Liver (tissue), 3 donors: ENCODE measurements at regions not wholly inside any gene's neighbourhood (a gene's known extent, or its start where the extent isn't known, plus 50 kb on each side); places are given as distances from the start of the nearest gene placed in this dataset.

ENCODE experiments used
- CTCF ChIP-seq: fragments of 150-350 bp; IDR thresholded peaks from 2 replicates; pipeline ENCODE4 v1.5.1; 2017; ENCODE audit warnings: improper control_type of control experiment, low read depth, low read length; ENCODE audit not compliant: missing input control
- EGR1 ChIP-seq, 2 donors: IDR thresholded peaks; 2 replicates each; pipeline ENCODE4 v1.6.1; 2016 to 2018; ENCODE audit warnings: antibody characterized with exemption in 2 of 2, low read depth in 2 of 2
- FOXA1 ChIP-seq: IDR thresholded peaks from 2 replicates; pipeline ENCODE4 v1.6.1; 2016; ENCODE audit warnings: antibody characterized with exemption
- GABPA ChIP-seq, 2 donors: IDR thresholded peaks in 1 of 2; conservative IDR thresholded peaks in 1 of 2; 2 replicates each; pipeline ENCODE4 v1.6.1; 2016; ENCODE audit warnings: antibody characterized with exemption in 2 of 2, mild to moderate bottlenecking in 1 of 2, moderate library complexity in 1 of 2
- HNF4A ChIP-seq, 2 donors: conservative IDR thresholded peaks; 2 replicates each; pipeline ENCODE4 v1.6.1; 2016; ENCODE audit warnings: antibody characterized with exemption in 2 of 2, mild to moderate bottlenecking in 2 of 2
- JUND ChIP-seq, 2 donors: IDR thresholded peaks; 2 replicates each; pipeline ENCODE4 v1.6.1; 2016; ENCODE audit warnings: antibody characterized with exemption in 2 of 2
- RAD21 ChIP-seq, 2 donors: IDR thresholded peaks; 2 replicates each; pipeline ENCODE4 v1.6.1; 2016; ENCODE audit warnings: antibody characterized with exemption in 2 of 2, mild to moderate bottlenecking in 2 of 2
- RXRA ChIP-seq, 2 donors: IDR thresholded peaks; 2 replicates each; pipeline ENCODE4 v1.6.1; 2017 to 2018; ENCODE audit warnings: antibody characterized with exemption in 2 of 2, mild to moderate bottlenecking in 1 of 2
- SP1 ChIP-seq: IDR thresholded peaks from 2 replicates; pipeline ENCODE4 v1.6.1; 2018; ENCODE audit warnings: antibody characterized with exemption, mild to moderate bottlenecking
- TAF1 ChIP-seq: conservative IDR thresholded peaks from 2 replicates; pipeline ENCODE4 v1.6.1; 2016; ENCODE audit warnings: antibody characterized with exemption, mild to moderate bottlenecking
- YY1 ChIP-seq: IDR thresholded peaks from 2 replicates; pipeline ENCODE4 v1.6.1; 2016; ENCODE audit warnings: antibody characterized with exemption, mild to moderate bottlenecking
- TF ChIP-seq, protein P1 (sequence below): IDR thresholded peaks from 2 replicates; pipeline ENCODE4 v1.6.1; 2016; ENCODE audit warnings: antibody characterized with exemption, mild to moderate bottlenecking
- TF ChIP-seq, protein P2 (sequence below): IDR thresholded peaks from 2 replicates; pipeline ENCODE4 v1.6.1; 2016; ENCODE audit warnings: antibody characterized with exemption
- TF ChIP-seq, protein P3 (sequence below): IDR thresholded peaks from 2 replicates; pipeline ENCODE4 v1.6.1; 2016; ENCODE audit warnings: antibody characterized with exemption
- donor health status: healthy.
- donor health status: healthy.

DNA sequence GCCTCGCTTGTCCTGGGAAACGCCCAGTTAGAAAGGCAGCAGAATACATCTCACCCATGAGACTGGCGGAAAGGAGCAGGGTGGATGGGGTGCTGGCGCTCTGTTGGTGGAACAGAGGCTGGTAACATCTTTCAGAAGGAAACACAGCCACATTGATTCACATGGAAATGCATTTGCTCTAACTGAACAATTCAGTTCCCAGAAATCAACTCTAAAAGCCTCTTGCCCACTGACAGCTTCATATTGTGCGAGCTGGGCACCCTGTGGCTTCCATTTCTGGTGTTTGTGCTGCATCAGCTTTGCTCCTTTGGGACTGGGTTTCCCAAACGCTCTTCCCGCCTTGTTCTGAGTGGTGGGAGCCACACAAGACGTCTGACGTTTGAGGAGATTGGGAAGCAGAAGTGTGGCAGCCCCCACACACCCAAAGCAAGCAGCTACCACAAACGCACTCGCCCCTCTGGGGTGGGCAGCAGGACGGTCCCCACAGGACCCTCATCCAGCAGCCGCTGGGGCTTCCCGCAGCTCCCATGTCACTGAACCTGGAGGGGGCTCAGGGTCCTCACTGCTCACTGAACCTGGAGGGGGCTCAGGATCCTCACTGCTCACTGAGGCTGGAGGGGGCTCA, 229.5 kb downstream of the ERMARD start:
- no peak for TF ChIP-seq CTCF
- TF ChIP-seq JUND (IDR thresholded peaks at IDR 0.05): no peak
- TF ChIP-seq RAD21 (IDR thresholded peaks at IDR 0.05): no peak
- TF ChIP-seq, protein P1, sequence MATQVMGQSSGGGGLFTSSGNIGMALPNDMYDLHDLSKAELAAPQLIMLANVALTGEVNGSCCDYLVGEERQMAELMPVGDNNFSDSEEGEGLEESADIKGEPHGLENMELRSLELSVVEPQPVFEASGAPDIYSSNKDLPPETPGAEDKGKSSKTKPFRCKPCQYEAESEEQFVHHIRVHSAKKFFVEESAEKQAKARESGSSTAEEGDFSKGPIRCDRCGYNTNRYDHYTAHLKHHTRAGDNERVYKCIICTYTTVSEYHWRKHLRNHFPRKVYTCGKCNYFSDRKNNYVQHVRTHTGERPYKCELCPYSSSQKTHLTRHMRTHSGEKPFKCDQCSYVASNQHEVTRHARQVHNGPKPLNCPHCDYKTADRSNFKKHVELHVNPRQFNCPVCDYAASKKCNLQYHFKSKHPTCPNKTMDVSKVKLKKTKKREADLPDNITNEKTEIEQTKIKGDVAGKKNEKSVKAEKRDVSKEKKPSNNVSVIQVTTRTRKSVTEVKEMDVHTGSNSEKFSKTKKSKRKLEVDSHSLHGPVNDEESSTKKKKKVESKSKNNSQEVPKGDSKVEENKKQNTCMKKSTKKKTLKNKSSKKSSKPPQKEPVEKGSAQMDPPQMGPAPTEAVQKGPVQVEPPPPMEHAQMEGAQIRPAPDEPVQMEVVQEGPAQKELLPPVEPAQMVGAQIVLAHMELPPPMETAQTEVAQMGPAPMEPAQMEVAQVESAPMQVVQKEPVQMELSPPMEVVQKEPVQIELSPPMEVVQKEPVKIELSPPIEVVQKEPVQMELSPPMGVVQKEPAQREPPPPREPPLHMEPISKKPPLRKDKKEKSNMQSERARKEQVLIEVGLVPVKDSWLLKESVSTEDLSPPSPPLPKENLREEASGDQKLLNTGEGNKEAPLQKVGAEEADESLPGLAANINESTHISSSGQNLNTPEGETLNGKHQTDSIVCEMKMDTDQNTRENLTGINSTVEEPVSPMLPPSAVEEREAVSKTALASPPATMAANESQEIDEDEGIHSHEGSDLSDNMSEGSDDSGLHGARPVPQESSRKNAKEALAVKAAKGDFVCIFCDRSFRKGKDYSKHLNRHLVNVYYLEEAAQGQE: no peak
- TF ChIP-seq FOXA1: no peak
- no peak for TF ChIP-seq EGR1 (IDR thresholded peaks at IDR 0.05; ENCODE audit: low read depth in 2 of 2)
- TF ChIP-seq TAF1: no peak
- no peak for TF ChIP-seq RXRA (IDR thresholded peaks at IDR 0.05)
- TF ChIP-seq GABPA (IDR thresholded peaks at IDR 0.05 in 1 of 2, conservative IDR thresholded peaks at IDR 0.05 in 1 of 2): no peak
- no peak for TF ChIP-seq YY1
- TF ChIP-seq, protein P2, sequence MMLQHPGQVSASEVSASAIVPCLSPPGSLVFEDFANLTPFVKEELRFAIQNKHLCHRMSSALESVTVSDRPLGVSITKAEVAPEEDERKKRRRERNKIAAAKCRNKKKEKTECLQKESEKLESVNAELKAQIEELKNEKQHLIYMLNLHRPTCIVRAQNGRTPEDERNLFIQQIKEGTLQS: no peak
- TF ChIP-seq, protein P3, sequence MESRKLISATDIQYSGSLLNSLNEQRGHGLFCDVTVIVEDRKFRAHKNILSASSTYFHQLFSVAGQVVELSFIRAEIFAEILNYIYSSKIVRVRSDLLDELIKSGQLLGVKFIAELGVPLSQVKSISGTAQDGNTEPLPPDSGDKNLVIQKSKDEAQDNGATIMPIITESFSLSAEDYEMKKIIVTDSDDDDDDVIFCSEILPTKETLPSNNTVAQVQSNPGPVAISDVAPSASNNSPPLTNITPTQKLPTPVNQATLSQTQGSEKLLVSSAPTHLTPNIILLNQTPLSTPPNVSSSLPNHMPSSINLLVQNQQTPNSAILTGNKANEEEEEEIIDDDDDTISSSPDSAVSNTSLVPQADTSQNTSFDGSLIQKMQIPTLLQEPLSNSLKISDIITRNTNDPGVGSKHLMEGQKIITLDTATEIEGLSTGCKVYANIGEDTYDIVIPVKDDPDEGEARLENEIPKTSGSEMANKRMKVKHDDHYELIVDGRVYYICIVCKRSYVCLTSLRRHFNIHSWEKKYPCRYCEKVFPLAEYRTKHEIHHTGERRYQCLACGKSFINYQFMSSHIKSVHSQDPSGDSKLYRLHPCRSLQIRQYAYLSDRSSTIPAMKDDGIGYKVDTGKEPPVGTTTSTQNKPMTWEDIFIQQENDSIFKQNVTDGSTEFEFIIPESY: no peak
- TF ChIP-seq HNF4A (conservative IDR thresholded peaks at IDR 0.05): no peak
- TF ChIP-seq SP1: no peak
